GM19438 (cell line): ENCODE measurements at regions not wholly inside any gene's neighbourhood (a gene's known extent, or its start where the extent isn't known, plus 50 kb on each side); places are given as distances from the start of the nearest gene placed in this dataset.

Experiments
- ATAC-seq: cut with Tn5 transposase; IDR thresholded peaks from one replicate; pipeline ENCODE4 v1.9.1; 2021; ENCODE audit warnings: low read depth; ENCODE audit not compliant: unreplicated experiment

GRCh38 chr11:10622108-10622507 lies 53.6 kb upstream of the LYVE1 start:
- ATAC-seq = no peak

DNA sequence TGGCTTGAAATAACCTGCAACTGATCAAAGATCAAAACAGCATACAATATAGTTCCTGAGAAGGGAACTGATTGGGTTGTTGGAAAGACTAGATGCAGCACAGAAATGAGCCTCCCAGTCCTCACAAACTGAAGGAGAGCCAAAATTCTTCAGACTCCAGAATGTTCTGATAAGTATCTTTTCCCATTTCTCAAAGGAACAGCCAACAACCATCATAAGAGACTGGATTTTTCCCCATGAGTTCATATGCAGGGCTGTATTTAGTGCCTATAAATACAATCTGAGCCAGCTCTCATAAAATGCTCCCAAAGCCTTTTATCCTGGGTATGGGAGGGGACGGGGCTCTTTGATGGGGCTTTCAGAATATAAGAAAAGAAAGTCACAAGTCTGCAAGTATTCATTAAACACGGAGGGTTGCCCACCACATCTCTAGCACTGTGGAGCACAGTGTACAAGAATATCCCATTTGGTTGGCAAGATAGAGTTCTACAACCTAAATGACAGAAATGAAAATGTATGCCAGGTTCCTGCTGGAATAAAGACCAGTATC lies 50.7 kb upstream of the LYVE1 start:
- no peak for ATAC-seq

- ATAC-seq = no peak
Observed at GRCh38 chr11:10618490-10618889, 50.0 kb upstream of the LYVE1 start.
